B cell (primary cell): ENCODE measurements at regions not wholly inside any gene's neighbourhood (a gene's known extent, or its start where the extent isn't known, plus 50 kb on each side); places are given as distances from the start of the nearest gene placed in this dataset.

Experiments
- CTCF ChIP-seq: fragments of 200-600 bp; IDR thresholded peaks from one replicate; pipeline ENCODE4 v1.8.0; 2022; ENCODE audit warnings: antibody characterized with exemption, mild to moderate bottlenecking
- EZH2 ChIP-seq: IDR thresholded peaks from 2 replicates; pipeline ENCODE4 v1.6.1; 2012; ENCODE audit warnings: borderline replicate concordance, low read depth, mild to moderate bottlenecking, moderate library complexity, low read length; ENCODE audit not compliant: insufficient read depth, poor library complexity, severe bottlenecking

GRCh38 chr10:113234481-113234880 lies 284.4 kb downstream of the TCF7L2 start:
- no peak for TF ChIP-seq CTCF
- no peak for TF ChIP-seq EZH2
